Activated CD4-positive, alpha-beta T cell treated with anti-CD3 and anti-CD28 coated beads for 36 hours (primary cell): ENCODE measurements at regions not wholly inside any gene's neighbourhood (a gene's known extent, or its start where the extent isn't known, plus 50 kb on each side); places are given as distances from the start of the nearest gene placed in this dataset.
"Not testable (repeated sequence)": the region's sequence is repeated elsewhere in the genome, so short reads cannot be mapped to it uniquely, and the experiment has no call there.

Experiments
- ATAC-seq: fragments of 200-7000 bp; cut with Tn5 transposase; one replicate; pipeline ENCODE4 v1.10.0; 2021; ENCODE audit warnings: mild to moderate bottlenecking, moderate library complexity
- CTCF ChIA-PET: fragments of 350-600 bp; sonication (Branson Sonifier 250); formaldehyde crosslinking; loops from one replicate; lab custom pipeline; 2021; ENCODE audit warnings: antibody characterized with exemption; lab: Charles Lee
- POLR2A ChIA-PET: fragments of 350-600 bp; sonication (Branson Sonifier 250); formaldehyde crosslinking; loops from one replicate; lab custom pipeline; 2021; ENCODE audit warnings: antibody characterized with exemption, inconsistent platforms; lab: Charles Lee
- DNase-seq: peaks from one replicate; pipeline ENCODE4 v3.0.0-alpha.2; 2020
- H3K27ac Mint-ChIP-seq: one replicate; pipeline ENCODE4 v1.8.0; 2021; ENCODE audit warnings: mixed read lengths
- H3K27me3 Mint-ChIP-seq: one replicate; pipeline ENCODE4 v1.8.0; 2021; ENCODE audit warnings: mixed read lengths
- H3K36me3 Mint-ChIP-seq: one replicate; pipeline ENCODE4 v1.8.0; 2021; ENCODE audit warnings: low read depth, mixed read lengths
- H3K4me1 Mint-ChIP-seq: one replicate; pipeline ENCODE4 v1.8.0; 2021; ENCODE audit warnings: mixed read lengths
- H3K4me3 Mint-ChIP-seq: one replicate; pipeline ENCODE4 v1.8.0; 2021; ENCODE audit warnings: mild to moderate bottlenecking, moderate library complexity, mixed read lengths
- H3K9me3 Mint-ChIP-seq: one replicate; pipeline ENCODE4 v1.8.0; 2021; ENCODE audit warnings: low read depth, mixed read lengths
- intact Hi-C, 2 experiments: fragments of 100-400 bp; cut with DNase I in 1 of 2; cut with micrococcal nuclease in 1 of 2; formaldehyde crosslinking; loops; one replicate each; pipeline versions ENCODE4 v1.14.2 to v1.15.1; 2022 to 2024; cut with DNase I, micrococcal nuclease

DNA sequence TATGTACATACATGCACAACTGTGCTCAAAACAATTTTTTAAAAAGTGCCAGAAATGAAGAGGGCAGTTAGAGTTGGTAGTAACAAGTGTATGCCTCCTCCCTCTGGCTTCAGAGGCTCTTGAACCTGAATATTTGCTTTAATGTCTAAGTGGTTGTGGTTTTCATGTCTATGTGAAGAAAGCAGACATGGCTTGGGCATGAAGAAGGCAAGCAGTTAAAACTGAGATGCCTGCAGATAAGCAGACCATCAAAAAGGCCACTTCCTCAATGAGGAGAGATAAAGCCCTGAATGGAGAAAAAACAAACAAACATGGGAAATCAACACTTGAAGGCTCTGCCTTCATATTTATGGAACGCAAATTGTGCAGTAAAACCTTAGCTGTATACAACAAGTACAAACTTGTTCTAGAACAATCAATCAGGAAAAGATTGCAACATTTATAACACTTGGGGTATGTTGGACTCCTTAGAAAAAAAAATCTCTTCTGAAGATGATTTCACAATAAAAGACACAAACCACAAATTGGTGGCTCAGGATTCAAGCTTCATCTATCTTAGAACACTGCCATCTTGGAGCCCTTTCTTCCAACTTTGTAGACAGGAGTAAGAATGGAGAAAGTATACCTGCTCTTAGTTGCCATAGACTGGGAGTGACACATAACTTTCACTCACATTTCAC, 52.7 kb upstream of the PLA2G4A start:
- no peak for ATAC-seq
- Mint-ChIP-seq H3K36me3 (no peaks in the 10 kb centered on the region), H3K27me3 (peaks cover 8% of the 10 kb centered on the region), H3K4me1 (no peaks in the 10 kb centered on the region), H3K27ac (no peak overlapping the region), H3K4me3 (no peak overlapping the region), H3K9me3 (no peaks in the 10 kb centered on the region)
- intact Hi-C loops, result no loop called here
- no peak for DNase-seq
- CTCF ChIA-PET, result interaction anchor here (1.5 kb wide), 1 partner anchor 53 kb away, joined by 4 read pairs; no protein-coding TSS in a partner anchor
- POLR2A ChIA-PET, result interaction anchor here (0.7 kb wide), 1 partner anchor 10 kb away, joined by 3 read pairs; no protein-coding TSS in a partner anchor

DNA sequence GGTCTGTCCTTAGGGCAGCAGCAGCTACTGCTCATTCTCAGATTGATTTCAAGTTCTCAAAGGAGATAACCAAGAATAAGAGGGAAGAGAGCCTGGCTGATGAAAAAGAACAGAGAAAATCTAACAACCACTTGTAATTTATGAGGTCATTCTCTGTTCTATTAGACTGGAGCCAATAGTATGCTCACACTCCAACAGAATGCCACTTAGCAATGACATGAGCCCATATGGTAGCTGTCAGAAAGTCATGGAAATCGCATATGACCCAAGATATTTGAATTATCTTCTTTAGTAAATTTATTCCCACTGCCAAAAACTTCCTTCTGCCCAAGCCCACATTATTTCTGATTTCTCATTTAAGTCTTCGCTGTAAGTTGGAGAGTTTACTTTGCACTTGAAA, 53.7 kb upstream of the PLA2G4A start:
- no peak for ATAC-seq
- DNase-seq, result no peak
- intact Hi-C loops, result no loop called here
- Mint-ChIP-seq H3K36me3 (no peaks in the 10 kb centered on the region), H3K9me3 (no peaks in the 10 kb centered on the region), H3K27me3 (peaks cover 8% of the 10 kb centered on the region), H3K4me1 (no peaks in the 10 kb centered on the region), H3K4me3 (no peak overlapping the region), H3K27ac (no peak overlapping the region)
- ChIA-PET CTCF (no interaction called here), POLR2A (no interaction called here)

GRCh38 chr1:186772228-186772627, 56.5 kb upstream of the PLA2G4A start:
- CTCF ChIA-PET, result no interaction called here
- ATAC-seq (no peak), DNase-seq (no peak)
- H3K27me3 Mint-ChIP-seq, result peaks cover 8% of the 10 kb centered on the region
- no peaks in the 10 kb centered on the region for H3K4me1 Mint-ChIP-seq
- H3K27ac Mint-ChIP-seq, result no peak overlapping the region
- no peak overlapping the region for H3K4me3 Mint-ChIP-seq
- H3K36me3 Mint-ChIP-seq, result no peaks in the 10 kb centered on the region
- intact Hi-C loops, result no loop called here
- H3K9me3 Mint-ChIP-seq, result no peaks in the 10 kb centered on the region
- POLR2A ChIA-PET, result no interaction called here

GRCh38 chr1:186770421-186770820, 58.3 kb upstream of the PLA2G4A start:
- no peak overlapping the region for H3K27ac Mint-ChIP-seq
- no peaks in the 10 kb centered on the region for H3K4me1 Mint-ChIP-seq
- H3K36me3 Mint-ChIP-seq, result no peaks in the 10 kb centered on the region
- no peak overlapping the region for H3K4me3 Mint-ChIP-seq
- ChIA-PET CTCF (no interaction called here), POLR2A (no interaction called here)
- H3K9me3 Mint-ChIP-seq, result no peaks in the 10 kb centered on the region
- peaks cover 8% of the 10 kb centered on the region for H3K27me3 Mint-ChIP-seq
- no peak for ATAC-seq
- DNase-seq, result no peak
- intact Hi-C loops, result no loop called here

- DNase-seq, result no peak
- POLR2A ChIA-PET, result no interaction called here
- peaks cover 5% of the 10 kb centered on the region for H3K27me3 Mint-ChIP-seq
- H3K4me1 Mint-ChIP-seq, result no peaks in the 10 kb centered on the region
- H3K27ac Mint-ChIP-seq, result no peak overlapping the region
- CTCF ChIA-PET, result interaction anchor here (0.7 kb wide), 1 partner anchor 30 kb away, joined by 4 read pairs; no protein-coding TSS in a partner anchor
- no peaks in the 10 kb centered on the region for H3K9me3 Mint-ChIP-seq
- no peaks in the 10 kb centered on the region for H3K36me3 Mint-ChIP-seq
- intact Hi-C loops, result no loop called here
- no peak overlapping the region for H3K4me3 Mint-ChIP-seq
- no peak for ATAC-seq
Measured at GRCh38 chr1:186768906-186769305, 59.8 kb upstream of the PLA2G4A start.

- Mint-ChIP-seq H3K27me3 (no peaks in the 10 kb centered on the region), H3K4me3 (no peak overlapping the region), H3K36me3 (no peaks in the 10 kb centered on the region), H3K4me1 (no peaks in the 10 kb centered on the region), H3K9me3 (no peaks in the 10 kb centered on the region), H3K27ac (no peak overlapping the region)
- ChIA-PET CTCF (no interaction called here), POLR2A (no interaction called here)
- intact Hi-C loops, result no loop called here
- DNase-seq (no peak), ATAC-seq (no peak)
Measured at GRCh38 chr1:186765446-186765845, 63.3 kb upstream of the PLA2G4A start.

DNA sequence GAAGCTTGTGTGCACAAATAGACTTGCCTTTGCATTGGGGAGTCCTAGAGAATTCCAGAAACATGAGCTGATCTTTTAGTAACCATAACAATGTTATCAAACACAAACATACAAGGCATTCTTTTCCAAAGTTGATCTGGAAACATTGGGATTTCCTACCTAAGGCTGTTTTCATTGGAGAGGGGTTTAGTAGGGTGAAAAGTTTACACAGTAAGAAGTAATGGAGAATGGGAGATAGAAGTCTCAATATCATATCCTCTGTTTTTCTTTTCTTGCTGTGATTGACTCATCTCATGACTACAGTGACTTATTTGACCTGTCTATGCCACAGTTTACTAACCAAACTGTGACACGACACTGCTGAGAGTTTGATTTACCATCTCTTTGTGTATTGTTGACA, 65.6 kb upstream of the PLA2G4A start:
- POLR2A ChIA-PET, result no interaction called here
- H3K27me3 Mint-ChIP-seq, result no peaks in the 10 kb centered on the region
- ATAC-seq (peak; percentile 53), DNase-seq (no peak)
- intact Hi-C loops, result loop anchor here in 1 of 2 experiments (5.0 kb wide), 1 partner anchor 281 kb away; no protein-coding TSS in a partner anchor
- CTCF ChIA-PET, result no interaction called here
- no peaks in the 10 kb centered on the region for H3K9me3 Mint-ChIP-seq
- no peaks in the 10 kb centered on the region for H3K36me3 Mint-ChIP-seq
- H3K27ac Mint-ChIP-seq, result no peak overlapping the region
- H3K4me3 Mint-ChIP-seq, result no peak overlapping the region
- H3K4me1 Mint-ChIP-seq, result no peaks in the 10 kb centered on the region

- H3K36me3 Mint-ChIP-seq, result no peaks in the 10 kb centered on the region
- no peaks in the 10 kb centered on the region for H3K4me1 Mint-ChIP-seq
- intact Hi-C loops, result loop anchor here in 1 of 2 experiments (5.0 kb wide), 1 partner anchor 280 kb away; no protein-coding TSS in a partner anchor
- no peaks in the 10 kb centered on the region for H3K9me3 Mint-ChIP-seq
- no peak overlapping the region for H3K4me3 Mint-ChIP-seq
- ATAC-seq, result no peak
- ChIA-PET CTCF (no interaction called here), POLR2A (no interaction called here)
- no peak for DNase-seq
- H3K27ac Mint-ChIP-seq, result no peak overlapping the region
- no peaks in the 10 kb centered on the region for H3K27me3 Mint-ChIP-seq
Measured at GRCh38 chr1:186762653-186763052, 66.1 kb upstream of the PLA2G4A start.

- Mint-ChIP-seq H3K27ac (no peak overlapping the region), H3K4me1 (no peaks in the 10 kb centered on the region), H3K4me3 (no peak overlapping the region), H3K9me3 (no peaks in the 10 kb centered on the region), H3K36me3 (no peaks in the 10 kb centered on the region), H3K27me3 (no peaks in the 10 kb centered on the region)
- ChIA-PET POLR2A (no interaction called here), CTCF (no interaction called here)
- intact Hi-C loops, result loop anchor here in 1 of 2 experiments (5.0 kb wide), 1 partner anchor 279 kb away; no protein-coding TSS in a partner anchor
- ATAC-seq, result no peak
- no peak for DNase-seq
Measured at GRCh38 chr1:186761358-186761757, 67.4 kb upstream of the PLA2G4A start.

DNA sequence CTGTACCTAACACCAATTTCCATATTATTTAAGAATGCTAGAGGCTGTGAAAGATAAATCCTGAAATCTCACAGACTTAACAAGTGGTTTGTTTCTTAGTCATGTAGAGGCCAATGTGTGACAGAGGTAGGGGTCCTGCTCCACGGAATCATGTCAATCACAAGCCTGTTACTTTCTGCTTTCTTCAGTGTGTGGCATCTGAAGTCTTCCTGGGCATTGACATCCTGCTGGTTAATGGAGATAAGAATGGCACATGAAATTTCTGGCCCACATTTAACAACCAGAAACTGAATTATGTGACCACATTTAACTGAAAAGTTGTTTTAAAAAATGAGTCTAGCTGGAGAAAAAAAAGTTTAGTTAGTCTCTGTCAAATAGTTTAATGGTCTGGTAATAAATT, 68.3 kb upstream of the PLA2G4A start:
- no peak for ATAC-seq
- intact Hi-C loops, result loop anchor here in 1 of 2 experiments (5.0 kb wide), 1 partner anchor 278 kb away; no protein-coding TSS in a partner anchor
- Mint-ChIP-seq H3K27me3 (peaks cover 2% of the 10 kb centered on the region), H3K4me3 (no peak overlapping the region), H3K9me3 (no peaks in the 10 kb centered on the region), H3K4me1 (no peaks in the 10 kb centered on the region), H3K36me3 (no peaks in the 10 kb centered on the region), H3K27ac (no peak overlapping the region)
- POLR2A ChIA-PET, result no interaction called here
- CTCF ChIA-PET, result no interaction called here
- no peak for DNase-seq

GRCh38 chr1:186758896-186759606, 69.7 kb upstream of the PLA2G4A start:
- CTCF ChIA-PET, ATAC-seq, H3K27me3 Mint-ChIP-seq: not testable (repeated sequence)

DNA sequence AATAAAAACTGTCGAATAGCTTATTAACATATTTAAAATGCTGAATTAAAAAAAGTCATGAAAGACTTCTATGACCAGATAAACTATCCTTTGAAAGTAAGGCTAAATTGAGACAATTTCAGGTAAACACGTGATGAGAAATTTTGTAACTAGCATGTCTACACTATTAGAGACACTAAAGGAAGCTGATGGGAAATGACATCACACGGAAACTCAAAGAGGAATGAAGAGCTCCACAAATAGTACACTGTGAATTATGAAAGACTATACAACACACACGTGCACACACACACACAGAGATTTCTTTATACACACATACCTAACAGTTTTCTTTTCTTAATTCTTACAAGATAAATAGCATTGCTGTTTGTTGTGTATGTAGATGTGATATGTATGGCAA, 70.9 kb upstream of the PLA2G4A start:
- POLR2A ChIA-PET, result no interaction called here
- ATAC-seq (no peak), DNase-seq (no peak)
- Mint-ChIP-seq H3K4me3 (no peak overlapping the region), H3K27ac (no peak overlapping the region), H3K4me1 (no peaks in the 10 kb centered on the region), H3K27me3 (peaks cover 4% of the 10 kb centered on the region), H3K9me3 (no peaks in the 10 kb centered on the region), H3K36me3 (no peaks in the 10 kb centered on the region)
- CTCF ChIA-PET, result interaction anchor here (1.0 kb wide), 1 partner anchor 67 kb away, joined by 3 read pairs; no protein-coding TSS in a partner anchor
- intact Hi-C loops, result no loop called here

More at GRCh38 chr1:186758896-186759606, 69.7 kb upstream of the PLA2G4A start:
- intact Hi-C loops, POLR2A ChIA-PET, H3K36me3 Mint-ChIP-seq, H3K4me1 Mint-ChIP-seq, H3K9me3 Mint-ChIP-seq, H3K4me3 Mint-ChIP-seq, H3K27ac Mint-ChIP-seq, DNase-seq: not testable (repeated sequence)
